Breast epithelium (tissue), 3 donors: ENCODE measurements at regions not wholly inside any gene's neighbourhood (a gene's known extent, or its start where the extent isn't known, plus 50 kb on each side); places are given as distances from the start of the nearest gene placed in this dataset.

Source experiments
- CTCF ChIP-seq, 3 donors: fragments of 450-650 bp; IDR thresholded peaks; one replicate each; pipeline ENCODE4 v1.5.1; 2016 to 2017; ENCODE audit warnings: antibody characterized with exemption in 3 of 3, mild to moderate bottlenecking in 3 of 3, moderate library complexity in 3 of 3
- POLR2A ChIP-seq: fragments of 450-650 bp; IDR thresholded peaks from one replicate; pipeline ENCODE4 v1.6.1; 2016; ENCODE audit warnings: antibody characterized with exemption, mild to moderate bottlenecking, moderate library complexity

GRCh38 chr13:24618011-24618955 lies 61.9 kb upstream of the ATP12A start:
- TF ChIP-seq CTCF (IDR thresholded peaks at IDR 0.05) (no peak), POLR2A (no peak)
